22Rv1 (cell line): ENCODE measurements at regions not wholly inside any gene's neighbourhood (a gene's known extent, or its start where the extent isn't known, plus 50 kb on each side); places are given as distances from the start of the nearest gene placed in this dataset.

Source experiments
- H3K27ac ChIP-seq: fragments of 450-650 bp; 2 replicates; pipeline ENCODE4 v1.5.1; 2017
- ZFX ChIP-seq: fragments of 450-650 bp; IDR thresholded peaks from 2 replicates; pipeline ENCODE4 v1.6.1; 2017; ENCODE audit warnings: antibody characterized with exemption, borderline replicate concordance
- TF ChIP-seq, protein P1 (sequence below): fragments of 450-650 bp; IDR thresholded peaks from 2 replicates; pipeline ENCODE4 v1.5.1; 2017; ENCODE audit warnings: mild to moderate bottlenecking

GRCh38 chr10:90579602-90580242, 278.1 kb downstream of the HTR7 start:
- H3K27ac ChIP-seq: no peak overlapping the region
- no peak for TF ChIP-seq ZFX
- TF ChIP-seq, protein P1, sequence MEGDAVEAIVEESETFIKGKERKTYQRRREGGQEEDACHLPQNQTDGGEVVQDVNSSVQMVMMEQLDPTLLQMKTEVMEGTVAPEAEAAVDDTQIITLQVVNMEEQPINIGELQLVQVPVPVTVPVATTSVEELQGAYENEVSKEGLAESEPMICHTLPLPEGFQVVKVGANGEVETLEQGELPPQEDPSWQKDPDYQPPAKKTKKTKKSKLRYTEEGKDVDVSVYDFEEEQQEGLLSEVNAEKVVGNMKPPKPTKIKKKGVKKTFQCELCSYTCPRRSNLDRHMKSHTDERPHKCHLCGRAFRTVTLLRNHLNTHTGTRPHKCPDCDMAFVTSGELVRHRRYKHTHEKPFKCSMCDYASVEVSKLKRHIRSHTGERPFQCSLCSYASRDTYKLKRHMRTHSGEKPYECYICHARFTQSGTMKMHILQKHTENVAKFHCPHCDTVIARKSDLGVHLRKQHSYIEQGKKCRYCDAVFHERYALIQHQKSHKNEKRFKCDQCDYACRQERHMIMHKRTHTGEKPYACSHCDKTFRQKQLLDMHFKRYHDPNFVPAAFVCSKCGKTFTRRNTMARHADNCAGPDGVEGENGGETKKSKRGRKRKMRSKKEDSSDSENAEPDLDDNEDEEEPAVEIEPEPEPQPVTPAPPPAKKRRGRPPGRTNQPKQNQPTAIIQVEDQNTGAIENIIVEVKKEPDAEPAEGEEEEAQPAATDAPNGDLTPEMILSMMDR: peak; percentile 27

DNA sequence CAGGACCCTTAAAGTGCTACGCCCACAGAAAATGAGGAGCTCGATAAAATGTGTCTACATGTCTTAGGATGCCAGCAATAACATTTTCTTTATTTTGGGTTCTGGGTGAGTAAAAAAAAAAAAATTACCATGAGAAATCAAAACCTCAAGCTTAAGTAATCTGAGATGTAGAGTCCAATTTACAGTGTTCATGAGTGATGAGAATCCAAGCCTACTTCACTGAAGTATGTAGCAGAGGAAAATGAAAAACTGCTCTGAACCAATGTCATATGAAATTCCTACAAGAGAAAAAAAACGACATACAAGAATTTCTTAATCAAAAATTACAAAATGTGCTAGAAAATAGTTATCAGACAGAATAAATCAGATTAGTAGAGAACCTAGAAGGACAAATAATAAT, 274.4 kb downstream of the HTR7 start:
- H3K27ac ChIP-seq: no peak overlapping the region
- TF ChIP-seq ZFX: no peak
- TF ChIP-seq, protein P1: no peak

DNA sequence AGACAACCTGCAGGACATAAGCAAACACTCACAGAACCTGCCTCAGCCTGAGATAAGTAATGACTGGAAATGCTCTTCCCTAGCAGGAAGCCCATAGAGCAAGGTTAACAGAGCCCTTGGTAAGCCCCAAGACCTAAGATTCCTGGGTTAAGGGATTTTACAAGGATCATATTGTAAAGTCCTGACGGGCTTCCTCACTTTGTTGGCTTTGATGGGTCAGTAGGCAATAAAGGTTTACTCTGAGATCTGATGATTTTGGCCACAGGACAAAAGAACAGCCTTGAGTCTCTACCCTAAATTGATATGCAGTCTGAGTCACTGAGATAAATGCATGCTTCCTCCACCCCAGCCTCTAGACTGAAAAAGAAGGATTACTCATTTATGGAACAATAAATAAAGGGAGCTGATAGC, 270.8 kb downstream of the HTR7 start:
- TF ChIP-seq, protein P1: no peak
- no peak for TF ChIP-seq ZFX
- H3K27ac ChIP-seq: no peak overlapping the region

GRCh38 chr10:90587561-90587960, 270.3 kb downstream of the HTR7 start:
- no peak overlapping the region for H3K27ac ChIP-seq
- no peak for TF ChIP-seq ZFX
- TF ChIP-seq, protein P1: no peak

GRCh38 chr10:90588222-90588621, 269.6 kb downstream of the HTR7 start:
- no peak overlapping the region for H3K27ac ChIP-seq
- TF ChIP-seq, protein P1: no peak
- no peak for TF ChIP-seq ZFX

DNA sequence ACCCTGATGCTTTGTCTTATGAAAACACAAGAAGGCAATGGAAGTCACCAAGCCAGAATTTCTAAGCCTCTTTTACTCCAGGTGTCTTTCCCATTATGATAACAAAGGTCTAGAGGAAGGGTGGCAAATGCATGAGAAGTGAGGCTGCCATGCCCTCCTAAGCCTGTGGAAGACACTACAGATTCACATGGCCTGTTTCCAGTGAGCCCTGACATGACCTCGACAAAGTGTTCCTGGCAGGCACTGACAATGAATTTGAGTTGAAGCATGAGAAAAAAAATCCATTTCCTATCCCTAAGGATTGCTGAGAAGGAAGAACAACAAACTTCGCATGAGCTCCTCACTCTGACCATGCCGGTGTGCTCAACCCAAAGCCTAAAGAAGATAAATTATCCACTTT, 268.0 kb downstream of the HTR7 start:
- no peak overlapping the region for H3K27ac ChIP-seq
- TF ChIP-seq, protein P1: no peak
- TF ChIP-seq ZFX: no peak

DNA sequence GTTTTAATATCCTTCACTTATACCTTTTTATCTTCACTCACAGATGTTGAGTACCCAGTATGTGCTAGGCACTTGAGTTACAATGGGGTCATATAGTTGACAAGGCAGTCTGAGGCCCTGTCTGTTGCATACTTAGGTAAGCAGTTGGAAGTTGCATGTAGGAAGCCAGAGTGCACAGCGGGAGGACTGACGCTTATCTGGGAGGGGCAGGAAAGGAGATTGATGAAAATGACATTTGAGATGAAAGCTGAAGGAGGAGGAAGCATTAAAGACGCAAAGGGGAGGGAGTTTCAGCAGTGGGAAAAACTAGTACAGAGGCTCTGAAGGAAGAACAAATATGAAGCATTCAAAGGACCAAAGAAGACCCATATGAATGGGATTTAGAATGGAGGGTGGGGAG, 266.2 kb downstream of the HTR7 start:
- TF ChIP-seq, protein P1: no peak
- no peak for TF ChIP-seq ZFX
- H3K27ac ChIP-seq: no peak overlapping the region
